GM19397 (cell line): ENCODE measurements at regions not wholly inside any gene's neighbourhood (a gene's known extent, or its start where the extent isn't known, plus 50 kb on each side); places are given as distances from the start of the nearest gene placed in this dataset.

Source experiments
- ATAC-seq: cut with Tn5 transposase; IDR thresholded peaks from one replicate; pipeline ENCODE4 v1.9.1; 2021; ENCODE audit warnings: mild to moderate bottlenecking, moderate library complexity; ENCODE audit not compliant: unreplicated experiment

- ATAC-seq, result no peak
Measured at GRCh38 chr15:35654332-35654731, 108.4 kb upstream of the DPH6 start.

- no peak for ATAC-seq
Measured at GRCh38 chr15:35657679-35658311, 111.8 kb upstream of the DPH6 start.

- no peak for ATAC-seq
Measured at GRCh38 chr15:35663956-35664355, 118.0 kb upstream of the DPH6 start.

- ATAC-seq, result no peak
Measured at GRCh38 chr15:35665896-35666536, 120.1 kb upstream of the DPH6 start.

GRCh38 chr15:35667908-35668307 is 121.9 kb upstream of the DPH6 start:
- ATAC-seq, result no peak

- ATAC-seq, result no peak
Measured at GRCh38 chr15:35669021-35669420, 123.1 kb upstream of the DPH6 start.

GRCh38 chr15:35669432-35670045 is 123.6 kb upstream of the DPH6 start:
- ATAC-seq, result no peak

- no peak for ATAC-seq
Measured at GRCh38 chr15:35671197-35671596, 125.2 kb upstream of the DPH6 start.

- no peak for ATAC-seq
Measured at GRCh38 chr15:35671981-35672380, 126.0 kb upstream of the DPH6 start.

- no peak for ATAC-seq
Measured at GRCh38 chr15:35673093-35673684, 127.2 kb upstream of the DPH6 start.

GRCh38 chr15:35674873-35675781 is 129.2 kb upstream of the DPH6 start:
- no peak for ATAC-seq

- no peak for ATAC-seq
Measured at GRCh38 chr15:35678774-35679173, 132.8 kb upstream of the DPH6 start.

GRCh38 chr15:35679186-35679585 is 133.2 kb upstream of the DPH6 start:
- ATAC-seq, result no peak

- no peak for ATAC-seq
Measured at GRCh38 chr15:35680951-35681350, 135.0 kb upstream of the DPH6 start.

- ATAC-seq, result no peak
Measured at GRCh38 chr15:35686347-35686746, 140.4 kb upstream of the DPH6 start.

- no peak for ATAC-seq
Measured at GRCh38 chr15:35689266-35689665, 143.3 kb upstream of the DPH6 start.

GRCh38 chr15:35690089-35690488 is 144.1 kb upstream of the DPH6 start:
- no peak for ATAC-seq

- ATAC-seq, result no peak
Measured at GRCh38 chr15:35690698-35691116, 144.7 kb upstream of the DPH6 start.

GRCh38 chr15:35691173-35691761 is 145.3 kb upstream of the DPH6 start:
- ATAC-seq, result no peak
